ENCODE measurements at regions not wholly inside any gene's neighbourhood (a gene's known extent, or its start where the extent isn't known, plus 50 kb on each side); places are given as distances from the start of the nearest gene placed in this dataset.
"Not testable (repeated sequence)": the region's sequence is repeated elsewhere in the genome, so short reads cannot be mapped to it uniquely, and the experiment has no call there.

- no peak for DNase-seq (ENCODE audit: low read depth in 3 of 3, low spot score in 2 of 3)
These were observed 129.8 kb downstream of the S1PR1 start for GRCh38 chr1:101366513-101367215.

- DNase-seq (ENCODE audit: low read depth in 3 of 3, low spot score in 2 of 3), result no peak
These were observed 130.8 kb downstream of the S1PR1 start for GRCh38 chr1:101367630-101368029.

GRCh38 chr1:101370488-101370887 is 133.7 kb downstream of the S1PR1 start:
- DNase-seq (ENCODE audit: low read depth in 3 of 3, low spot score in 2 of 3), result no peak

GRCh38 chr1:101371259-101371658 is 134.4 kb downstream of the S1PR1 start:
- no peak for DNase-seq (ENCODE audit: low read depth in 3 of 3, low spot score in 2 of 3)

GRCh38 chr1:101373570-101373969 is 136.8 kb downstream of the S1PR1 start:
- DNase-seq (ENCODE audit: low read depth in 3 of 3, low spot score in 2 of 3), result no peak

GRCh38 chr1:101375448-101375847 is 138.6 kb downstream of the S1PR1 start:
- DNase-seq (ENCODE audit: low read depth in 3 of 3, low spot score in 2 of 3), result not testable (repeated sequence)

GRCh38 chr1:101376121-101377083 is 139.6 kb downstream of the S1PR1 start:
- DNase-seq (ENCODE audit: low read depth in 3 of 3, low spot score in 2 of 3), result no peak

GRCh38 chr1:101377084-101377835 is 140.4 kb downstream of the S1PR1 start:
- DNase-seq (ENCODE audit: low read depth in 3 of 3, low spot score in 2 of 3), result no peak

- no peak for DNase-seq (ENCODE audit: low read depth in 3 of 3, low spot score in 2 of 3)
These were observed 142.2 kb downstream of the S1PR1 start for GRCh38 chr1:101379037-101379436.

GRCh38 chr1:101379950-101380349 is 143.1 kb downstream of the S1PR1 start:
- no peak for DNase-seq (ENCODE audit: low read depth in 3 of 3, low spot score in 2 of 3)

- DNase-seq (ENCODE audit: low read depth in 3 of 3, low spot score in 2 of 3), result no peak
These were observed 145.3 kb downstream of the S1PR1 start for GRCh38 chr1:101382135-101382534.

GRCh38 chr1:101388904-101389546 is 152.2 kb downstream of the S1PR1 start:
- no peak for DNase-seq (ENCODE audit: low read depth in 3 of 3, low spot score in 2 of 3)

- no peak for DNase-seq (ENCODE audit: low read depth in 3 of 3, low spot score in 2 of 3)
These were observed 152.7 kb downstream of the S1PR1 start for GRCh38 chr1:101389547-101389929.

- no peak for DNase-seq (ENCODE audit: low read depth in 3 of 3, low spot score in 2 of 3)
These were observed 155.7 kb downstream of the S1PR1 start for GRCh38 chr1:101392552-101392951.

GRCh38 chr1:101394041-101394440 is 157.2 kb downstream of the S1PR1 start:
- DNase-seq (ENCODE audit: low read depth in 3 of 3, low spot score in 2 of 3), result no peak

- DNase-seq (ENCODE audit: low read depth in 3 of 3, low spot score in 2 of 3), result no peak
These were observed 162.4 kb downstream of the S1PR1 start for GRCh38 chr1:101399222-101399621.

GRCh38 chr1:101406271-101406670 is 169.5 kb downstream of the S1PR1 start:
- no peak for DNase-seq (ENCODE audit: low read depth in 3 of 3, low spot score in 2 of 3)

- DNase-seq (ENCODE audit: low read depth in 3 of 3, low spot score in 2 of 3), result no peak
These were observed 169.9 kb downstream of the S1PR1 start for GRCh38 chr1:101406681-101407080.

GRCh38 chr1:101407505-101408211 is 170.8 kb downstream of the S1PR1 start:
- DNase-seq (ENCODE audit: low read depth in 3 of 3, low spot score in 2 of 3), result no peak

Measured in right renal cortex interstitium (tissue), 3 donors.